ENCODE measurements at regions not wholly inside any gene's neighbourhood (a gene's known extent, or its start where the extent isn't known, plus 50 kb on each side); places are given as distances from the start of the nearest gene placed in this dataset.
"Not testable (repeated sequence)": the region's sequence is repeated elsewhere in the genome, so short reads cannot be mapped to it uniquely, and the experiment has no call there.

GRCh38 chr10:58086763-58087150 lies 180.9 kb downstream of the IPMK start:
- H3K27ac Mint-ChIP-seq: no peak overlapping the region
- H3K27me3 Mint-ChIP-seq (ENCODE audit: low read depth): peaks cover 4% of the 10 kb centered on the region
- H3K4me3 Mint-ChIP-seq: no peak overlapping the region
- H3K9me3 Mint-ChIP-seq: no peaks in the 10 kb centered on the region
- H3K4me1 Mint-ChIP-seq (ENCODE audit: low read depth): no peaks in the 10 kb centered on the region
- H3K36me3 Mint-ChIP-seq (ENCODE audit: low read depth): no peaks in the 10 kb centered on the region

- no peaks in the 10 kb centered on the region for H3K36me3 Mint-ChIP-seq (ENCODE audit: low read depth)
- H3K27me3 Mint-ChIP-seq (ENCODE audit: low read depth): peaks cover 4% of the 10 kb centered on the region
These were observed 181.4 kb downstream of the IPMK start for GRCh38 chr10:58086144-58086762.

GRCh38 chr10:58082248-58082647 lies 185.4 kb downstream of the IPMK start:
- H3K4me3 Mint-ChIP-seq: no peak overlapping the region
- H3K27ac Mint-ChIP-seq: no peak overlapping the region
- no peaks in the 10 kb centered on the region for H3K27me3 Mint-ChIP-seq (ENCODE audit: low read depth)
- H3K9me3 Mint-ChIP-seq: no peaks in the 10 kb centered on the region
- no peaks in the 10 kb centered on the region for H3K36me3 Mint-ChIP-seq (ENCODE audit: low read depth)
- no peaks in the 10 kb centered on the region for H3K4me1 Mint-ChIP-seq (ENCODE audit: low read depth)

More at GRCh38 chr10:58086144-58086762, 181.4 kb downstream of the IPMK start:
- Mint-ChIP-seq H3K27ac (no peak overlapping the region), H3K9me3 (no peaks in the 10 kb centered on the region), H3K4me3 (no peak overlapping the region), H3K4me1 (ENCODE audit: low read depth) (no peaks in the 10 kb centered on the region)

DNA sequence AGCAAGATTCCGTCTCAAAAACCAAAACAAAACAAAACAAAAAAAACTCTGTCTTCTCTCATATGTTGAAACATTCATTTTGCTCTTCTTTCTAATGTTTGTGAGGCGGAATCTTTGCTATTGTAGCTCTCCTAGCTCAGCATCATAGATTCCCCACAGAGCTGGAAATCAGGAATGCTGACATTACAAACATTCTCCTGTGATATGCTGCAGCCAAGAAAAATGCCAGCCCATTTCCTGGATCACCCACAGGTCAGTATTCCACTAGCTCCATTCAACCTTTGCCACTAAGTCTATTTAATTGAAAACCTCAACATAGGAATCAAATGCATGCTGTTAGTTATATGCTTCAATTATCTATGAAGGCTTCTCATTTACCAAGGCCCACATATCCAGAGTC lies 186.3 kb downstream of the IPMK start:
- no peak overlapping the region for H3K27ac Mint-ChIP-seq
- H3K4me3 Mint-ChIP-seq: no peak overlapping the region
- H3K9me3 Mint-ChIP-seq: no peaks in the 10 kb centered on the region
- H3K4me1 Mint-ChIP-seq (ENCODE audit: low read depth): no peaks in the 10 kb centered on the region
- no peaks in the 10 kb centered on the region for H3K36me3 Mint-ChIP-seq (ENCODE audit: low read depth)
- H3K27me3 Mint-ChIP-seq (ENCODE audit: low read depth): no peaks in the 10 kb centered on the region

DNA sequence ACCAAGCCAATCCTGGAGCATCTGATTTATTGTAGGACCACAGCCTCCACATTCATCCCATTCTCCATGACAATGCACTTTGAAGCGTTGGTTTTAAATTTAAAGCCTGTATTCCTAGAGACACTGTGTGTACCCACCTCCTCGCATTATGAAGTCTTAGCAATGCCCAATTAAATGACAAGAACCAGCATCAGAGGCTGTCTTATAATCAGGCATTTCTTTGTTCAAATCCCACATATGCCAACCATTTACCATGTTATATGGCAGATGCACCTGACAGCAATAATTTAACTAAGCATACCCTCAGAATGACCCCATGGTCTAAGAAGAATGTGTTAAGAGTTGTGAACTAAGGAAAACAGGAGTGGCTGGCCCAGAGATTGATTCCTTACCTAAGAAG lies 188.2 kb downstream of the IPMK start:
- no peaks in the 10 kb centered on the region for H3K4me1 Mint-ChIP-seq (ENCODE audit: low read depth)
- H3K4me3 Mint-ChIP-seq: no peak overlapping the region
- no peaks in the 10 kb centered on the region for H3K36me3 Mint-ChIP-seq (ENCODE audit: low read depth)
- no peak overlapping the region for H3K27ac Mint-ChIP-seq
- no peaks in the 10 kb centered on the region for H3K9me3 Mint-ChIP-seq
- H3K27me3 Mint-ChIP-seq (ENCODE audit: low read depth): no peaks in the 10 kb centered on the region

DNA sequence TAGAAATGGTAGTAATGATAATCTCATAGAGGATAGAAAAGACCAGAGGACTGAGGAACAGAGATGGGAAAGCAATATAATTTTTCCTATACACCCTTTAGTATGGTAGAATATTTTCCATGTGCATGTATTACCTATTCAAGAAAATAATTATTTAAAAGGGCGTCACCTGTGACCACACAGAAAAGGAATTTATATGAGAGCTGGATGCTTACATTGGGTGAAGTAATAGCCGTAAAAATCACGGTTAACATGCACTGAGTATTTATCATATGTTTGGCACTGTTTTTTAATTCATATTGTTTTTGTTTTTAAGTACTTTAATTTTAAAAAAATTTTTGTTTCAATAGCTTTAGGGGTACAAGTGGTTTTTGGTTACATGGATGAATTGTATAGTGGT lies 195.1 kb downstream of the IPMK start:
- H3K27me3 Mint-ChIP-seq (ENCODE audit: low read depth): peaks cover 7% of the 10 kb centered on the region
- H3K9me3 Mint-ChIP-seq: no peaks in the 10 kb centered on the region
- no peaks in the 10 kb centered on the region for H3K36me3 Mint-ChIP-seq (ENCODE audit: low read depth)
- H3K4me1 Mint-ChIP-seq (ENCODE audit: low read depth): no peaks in the 10 kb centered on the region
- H3K27ac Mint-ChIP-seq: no peak overlapping the region
- H3K4me3 Mint-ChIP-seq: no peak overlapping the region

DNA sequence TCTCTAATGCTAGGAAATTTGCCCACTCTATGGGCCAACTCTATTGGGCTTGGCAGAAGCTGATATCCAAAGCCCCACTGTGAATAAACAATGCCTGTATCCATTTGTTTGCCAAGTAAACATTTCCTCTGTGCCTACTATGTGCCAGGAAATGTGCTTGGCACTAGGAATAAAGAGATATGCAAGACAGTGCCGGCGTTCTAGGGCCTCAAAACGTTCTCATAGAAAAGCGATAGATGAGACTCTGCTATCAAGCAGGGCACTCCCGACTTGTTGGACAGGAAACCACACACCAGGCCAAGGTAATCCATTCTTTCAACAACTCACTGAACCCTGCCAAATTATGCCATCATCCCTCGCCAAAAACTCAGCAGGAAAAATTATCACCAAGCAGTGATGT lies 196.7 kb downstream of the IPMK start:
- Mint-ChIP-seq H3K4me1 (ENCODE audit: low read depth) (no peaks in the 10 kb centered on the region), H3K27me3 (ENCODE audit: low read depth) (peaks cover 11% of the 10 kb centered on the region), H3K27ac (no peak overlapping the region), H3K36me3 (ENCODE audit: low read depth) (no peaks in the 10 kb centered on the region), H3K9me3 (no peaks in the 10 kb centered on the region), H3K4me3 (no peak overlapping the region)

DNA sequence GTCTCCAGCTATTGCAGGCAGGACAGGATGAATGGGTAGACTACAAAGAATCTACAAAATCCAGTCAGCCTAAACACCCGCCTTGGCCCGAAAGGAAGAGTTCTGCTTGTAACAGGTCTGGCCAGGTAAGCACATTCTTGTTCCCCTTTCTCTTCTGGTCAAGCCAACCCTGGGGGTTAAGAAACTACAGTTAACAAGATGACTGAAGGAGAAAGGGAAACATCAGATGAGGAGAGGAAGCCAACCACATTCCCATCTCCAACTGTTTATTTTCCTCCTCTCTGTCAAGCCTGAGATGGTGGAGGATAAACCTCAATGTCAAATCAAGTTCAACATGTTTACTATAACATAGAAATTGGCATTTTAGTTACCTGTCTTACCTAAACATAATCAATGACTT lies 198.9 kb downstream of the IPMK start:
- H3K4me1 Mint-ChIP-seq (ENCODE audit: low read depth): no peaks in the 10 kb centered on the region
- H3K27ac Mint-ChIP-seq: no peak overlapping the region
- H3K4me3 Mint-ChIP-seq: no peak overlapping the region
- no peaks in the 10 kb centered on the region for H3K36me3 Mint-ChIP-seq (ENCODE audit: low read depth)
- H3K9me3 Mint-ChIP-seq: no peaks in the 10 kb centered on the region
- peaks cover 13% of the 10 kb centered on the region for H3K27me3 Mint-ChIP-seq (ENCODE audit: low read depth)

DNA sequence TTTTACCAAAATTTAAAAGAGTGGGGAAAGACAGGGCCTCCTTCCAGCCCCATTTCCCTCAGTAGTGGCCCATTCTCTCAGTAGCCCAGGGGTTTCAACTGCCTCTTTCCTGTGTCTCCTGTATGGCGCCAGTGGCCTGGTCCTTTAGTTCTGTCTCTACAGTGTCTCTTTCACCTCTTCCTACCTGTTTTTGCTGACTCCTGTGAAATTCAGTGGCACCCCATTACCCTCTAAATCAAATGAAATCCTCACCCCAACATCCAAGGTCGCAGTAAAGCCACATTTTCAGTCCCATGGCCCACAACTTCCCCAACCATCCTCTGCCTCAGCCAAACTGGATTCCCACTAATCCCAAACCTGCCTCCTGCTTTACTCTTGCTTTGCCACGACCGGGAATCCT lies 200.7 kb downstream of the IPMK start:
- H3K36me3 Mint-ChIP-seq (ENCODE audit: low read depth): no peaks in the 10 kb centered on the region

DNA sequence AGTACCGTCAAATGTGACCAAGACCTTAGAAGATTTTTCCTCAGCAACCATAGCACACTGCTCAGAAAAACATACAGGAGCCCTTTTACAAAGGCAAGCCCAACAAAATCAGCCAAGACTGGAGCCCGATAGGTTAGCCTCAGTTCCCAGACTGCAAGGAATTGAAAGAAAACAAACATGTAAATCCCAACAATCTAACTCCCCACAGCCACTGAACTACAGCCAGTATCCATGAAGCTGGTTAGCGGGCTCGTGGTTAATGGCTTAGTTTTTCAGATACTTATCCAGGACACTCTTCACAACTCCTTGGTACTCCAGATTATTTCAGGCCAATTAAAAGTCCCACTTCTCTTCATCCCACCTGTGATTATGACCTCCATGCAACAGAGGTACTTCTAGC lies 201.6 kb downstream of the IPMK start:
- no peaks in the 10 kb centered on the region for H3K4me1 Mint-ChIP-seq (ENCODE audit: low read depth)
- no peaks in the 10 kb centered on the region for H3K36me3 Mint-ChIP-seq (ENCODE audit: low read depth)
- peaks cover 13% of the 10 kb centered on the region for H3K27me3 Mint-ChIP-seq (ENCODE audit: low read depth)
- H3K9me3 Mint-ChIP-seq: no peaks in the 10 kb centered on the region
- no peak overlapping the region for H3K4me3 Mint-ChIP-seq
- no peak overlapping the region for H3K27ac Mint-ChIP-seq

More for the DNA sequence above, 200.7 kb downstream of the IPMK start:
- no peaks in the 10 kb centered on the region for H3K9me3 Mint-ChIP-seq
- peaks cover 13% of the 10 kb centered on the region for H3K27me3 Mint-ChIP-seq (ENCODE audit: low read depth)
- H3K27ac Mint-ChIP-seq: no peak overlapping the region
- no peak overlapping the region for H3K4me3 Mint-ChIP-seq
- H3K4me1 Mint-ChIP-seq (ENCODE audit: low read depth): no peaks in the 10 kb centered on the region

GRCh38 chr10:58065529-58065815 lies 202.2 kb downstream of the IPMK start:
- no peaks in the 10 kb centered on the region for H3K9me3 Mint-ChIP-seq
- H3K36me3 Mint-ChIP-seq (ENCODE audit: low read depth): no peaks in the 10 kb centered on the region
- H3K27me3 Mint-ChIP-seq (ENCODE audit: low read depth): peaks cover 13% of the 10 kb centered on the region
- no peak overlapping the region for H3K4me3 Mint-ChIP-seq
- no peaks in the 10 kb centered on the region for H3K4me1 Mint-ChIP-seq (ENCODE audit: low read depth)
- H3K27ac Mint-ChIP-seq: no peak overlapping the region

- no peaks in the 10 kb centered on the region for H3K9me3 Mint-ChIP-seq
- H3K27ac Mint-ChIP-seq: no peak overlapping the region
- no peaks in the 10 kb centered on the region for H3K36me3 Mint-ChIP-seq (ENCODE audit: low read depth)
- H3K4me3 Mint-ChIP-seq: no peak overlapping the region
- peaks cover 13% of the 10 kb centered on the region for H3K27me3 Mint-ChIP-seq (ENCODE audit: low read depth)
- no peaks in the 10 kb centered on the region for H3K4me1 Mint-ChIP-seq (ENCODE audit: low read depth)
These were observed 202.8 kb downstream of the IPMK start for GRCh38 chr10:58064714-58065528.

GRCh38 chr10:58063861-58064480 lies 203.7 kb downstream of the IPMK start:
- no peaks in the 10 kb centered on the region for H3K9me3 Mint-ChIP-seq
- H3K36me3 Mint-ChIP-seq (ENCODE audit: low read depth): no peaks in the 10 kb centered on the region
- H3K27me3 Mint-ChIP-seq (ENCODE audit: low read depth): peaks cover 13% of the 10 kb centered on the region
- H3K4me1 Mint-ChIP-seq (ENCODE audit: low read depth): no peaks in the 10 kb centered on the region
- H3K27ac Mint-ChIP-seq: no peak overlapping the region
- no peak overlapping the region for H3K4me3 Mint-ChIP-seq

DNA sequence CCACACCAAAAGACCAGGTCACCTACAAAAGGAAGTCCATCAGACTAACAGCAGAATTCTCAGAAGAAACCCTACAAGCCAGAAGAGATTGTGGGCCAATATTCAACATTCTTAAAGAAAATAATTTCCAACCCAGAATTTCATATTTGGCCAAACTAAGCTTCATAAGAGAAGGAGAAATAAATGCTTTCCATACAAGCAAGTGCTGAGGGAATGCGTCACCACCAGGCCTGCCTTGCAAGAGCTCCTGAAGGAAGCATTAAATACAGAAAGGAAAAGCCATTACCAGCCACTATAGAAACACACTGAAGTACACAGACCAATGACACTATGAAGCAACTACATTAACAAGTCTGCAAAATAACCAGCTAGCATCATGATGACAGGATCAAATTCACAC lies 209.0 kb downstream of the IPMK start:
- not testable (repeated sequence) for H3K27ac Mint-ChIP-seq; H3K4me1 Mint-ChIP-seq (ENCODE audit: low read depth); H3K4me3 Mint-ChIP-seq; H3K36me3 Mint-ChIP-seq (ENCODE audit: low read depth); H3K9me3 Mint-ChIP-seq; H3K27me3 Mint-ChIP-seq (ENCODE audit: low read depth)

DNA sequence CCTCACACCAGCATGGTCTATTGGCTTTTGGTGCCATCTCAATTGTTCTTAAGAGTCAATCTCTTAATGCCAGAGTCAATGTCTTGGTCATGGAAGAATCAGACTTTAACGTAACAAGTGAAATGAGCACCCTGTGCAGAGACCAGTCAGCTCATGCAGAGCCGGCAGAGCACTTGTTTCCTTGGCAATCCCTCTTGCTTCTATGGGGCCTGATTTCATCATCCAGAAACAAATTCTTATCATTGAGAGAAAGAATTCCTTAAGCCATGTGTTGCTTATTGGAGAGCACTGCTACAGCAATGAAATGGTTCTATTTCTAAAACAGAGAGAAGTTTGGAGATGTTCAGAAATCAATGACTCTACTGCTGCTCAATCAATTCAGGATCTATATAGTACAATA lies 212.8 kb downstream of the IPMK start:
- Mint-ChIP-seq H3K27ac (no peak overlapping the region), H3K4me1 (ENCODE audit: low read depth) (no peaks in the 10 kb centered on the region), H3K9me3 (no peaks in the 10 kb centered on the region), H3K4me3 (no peak overlapping the region), H3K27me3 (ENCODE audit: low read depth) (no peaks in the 10 kb centered on the region), H3K36me3 (ENCODE audit: low read depth) (no peaks in the 10 kb centered on the region)

Data from T-helper 1 cell treated with Interleukin-12 subunit alpha and Interleukin-12 subunit beta and Interleukin-4 antibody, amounts not matched to agents 30 μg/mL and 1 μg/mL, for 36 hours (primary cell).